ENCODE measurements at regions not wholly inside any gene's neighbourhood (a gene's known extent, or its start where the extent isn't known, plus 50 kb on each side); places are given as distances from the start of the nearest gene placed in this dataset.

DNA sequence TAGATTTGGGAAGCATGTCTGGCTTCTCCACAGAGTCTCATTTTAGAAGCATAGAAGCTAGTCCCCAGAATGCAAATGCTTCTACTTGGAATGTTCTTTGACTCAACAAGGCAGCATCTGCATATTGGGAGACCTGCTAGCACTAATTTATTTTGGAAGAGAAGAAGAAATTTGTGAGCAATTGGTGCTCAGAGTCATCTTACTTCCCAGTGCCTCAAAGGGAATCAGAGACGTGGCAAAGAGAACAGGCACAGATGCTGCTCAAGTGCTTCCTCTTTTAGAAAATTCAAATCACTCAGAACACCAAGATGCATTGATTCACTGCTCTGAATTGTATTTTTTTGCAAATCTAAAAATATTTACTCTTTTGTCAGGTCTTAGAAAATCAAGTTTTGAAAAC is 255.7 kb downstream of the BRINP2 start:
- Histone ChIP-seq H3K4me3 (no peak overlapping the region), H3K27ac (no peak overlapping the region), H3K36me3 (no peaks in the 10 kb centered on the region), H3K4me1 (no peaks in the 10 kb centered on the region), H3K9me3 (no peaks in the 10 kb centered on the region), H3K27me3 (no peaks in the 10 kb centered on the region)
- DNase-seq (ENCODE audit: extremely low spot score in 2 of 2), result no peak
- TF ChIP-seq CTCF (IDR thresholded peaks at IDR 0.05) (no peak), POLR2AphosphoS5 (IDR thresholded peaks at IDR 0.05; ENCODE audit: insufficient read depth in 1 of 2, low read depth in 1 of 2) (no peak), POLR2A (IDR thresholded peaks at IDR 0.05) (no peak)
- intact Hi-C loops (cut with DNase I), result no loop called here

GRCh38 chr1:177425199-177425598 is 254.4 kb downstream of the BRINP2 start:
- H3K4me3 ChIP-seq, result no peak overlapping the region
- no peak for DNase-seq (ENCODE audit: extremely low spot score in 2 of 2)
- intact Hi-C loops (cut with DNase I), result no loop called here
- no peaks in the 10 kb centered on the region for H3K4me1 ChIP-seq
- TF ChIP-seq CTCF (IDR thresholded peaks at IDR 0.05), result no peak
- TF ChIP-seq POLR2A (IDR thresholded peaks at IDR 0.05), result no peak
- TF ChIP-seq POLR2AphosphoS5 (IDR thresholded peaks at IDR 0.05; ENCODE audit: insufficient read depth in 1 of 2, low read depth in 1 of 2), result no peak
- no peaks in the 10 kb centered on the region for H3K27me3 ChIP-seq
- H3K9me3 ChIP-seq, result no peaks in the 10 kb centered on the region
- no peak overlapping the region for H3K27ac ChIP-seq
- H3K36me3 ChIP-seq, result no peaks in the 10 kb centered on the region

DNA sequence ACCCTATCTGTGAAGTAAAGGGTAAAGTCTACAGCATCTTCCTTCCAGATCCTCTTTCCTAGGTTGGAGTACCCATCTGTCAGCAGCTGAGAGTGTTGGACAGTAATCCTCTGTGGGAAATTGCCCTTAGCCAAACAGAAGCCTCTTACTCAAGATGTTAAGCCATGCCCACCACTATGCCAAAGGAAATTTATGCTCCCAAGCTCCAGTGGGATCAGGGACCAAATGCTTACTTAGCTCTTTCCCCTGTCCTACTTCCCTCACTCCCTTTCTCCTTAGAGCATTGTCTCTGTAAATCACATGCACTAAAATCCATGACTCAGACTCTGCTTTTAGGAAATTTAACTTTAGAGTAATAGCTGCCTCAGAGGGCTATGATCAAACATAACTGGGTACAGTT is 254.0 kb downstream of the BRINP2 start:
- no peak overlapping the region for H3K27ac ChIP-seq
- no peak overlapping the region for H3K4me3 ChIP-seq
- TF ChIP-seq POLR2A (IDR thresholded peaks at IDR 0.05), result no peak
- TF ChIP-seq CTCF (IDR thresholded peaks at IDR 0.05), result no peak
- no peak for TF ChIP-seq POLR2AphosphoS5 (IDR thresholded peaks at IDR 0.05; ENCODE audit: insufficient read depth in 1 of 2, low read depth in 1 of 2)
- H3K4me1 ChIP-seq, result no peaks in the 10 kb centered on the region
- no peak for DNase-seq (ENCODE audit: extremely low spot score in 2 of 2)
- H3K9me3 ChIP-seq, result no peaks in the 10 kb centered on the region
- no peaks in the 10 kb centered on the region for H3K27me3 ChIP-seq
- H3K36me3 ChIP-seq, result no peaks in the 10 kb centered on the region
- intact Hi-C loops (cut with DNase I), result no loop called here

GRCh38 chr1:177423090-177423489 is 252.3 kb downstream of the BRINP2 start:
- H3K4me1 ChIP-seq, result no peaks in the 10 kb centered on the region
- no peak for DNase-seq (ENCODE audit: extremely low spot score in 2 of 2)
- intact Hi-C loops (cut with DNase I), result no loop called here
- H3K9me3 ChIP-seq, result no peaks in the 10 kb centered on the region
- no peak overlapping the region for H3K4me3 ChIP-seq
- H3K27me3 ChIP-seq, result no peaks in the 10 kb centered on the region
- H3K27ac ChIP-seq, result no peak overlapping the region
- no peaks in the 10 kb centered on the region for H3K36me3 ChIP-seq
- TF ChIP-seq POLR2A (IDR thresholded peaks at IDR 0.05) (no peak), POLR2AphosphoS5 (IDR thresholded peaks at IDR 0.05; ENCODE audit: insufficient read depth in 1 of 2, low read depth in 1 of 2) (no peak), CTCF (IDR thresholded peaks at IDR 0.05) (no peak)

GRCh38 chr1:177413982-177414596 is 243.3 kb downstream of the BRINP2 start:
- DNase-seq (ENCODE audit: extremely low spot score in 2 of 2), result no peak
- no peak overlapping the region for H3K27ac ChIP-seq
- no peak for TF ChIP-seq CTCF (IDR thresholded peaks at IDR 0.05)
- no peak for TF ChIP-seq POLR2AphosphoS5 (IDR thresholded peaks at IDR 0.05; ENCODE audit: insufficient read depth in 1 of 2, low read depth in 1 of 2)
- TF ChIP-seq POLR2A (IDR thresholded peaks at IDR 0.05), result no peak
- H3K36me3 ChIP-seq, result no peaks in the 10 kb centered on the region
- no peaks in the 10 kb centered on the region for H3K27me3 ChIP-seq
- no peaks in the 10 kb centered on the region for H3K4me1 ChIP-seq
- intact Hi-C loops (cut with DNase I), result no loop called here
- H3K4me3 ChIP-seq, result no peak overlapping the region
- H3K9me3 ChIP-seq, result no peaks in the 10 kb centered on the region
